K562 (cell line): ENCODE measurements at regions not wholly inside any gene's neighbourhood (a gene's known extent, or its start where the extent isn't known, plus 50 kb on each side); places are given as distances from the start of the nearest gene placed in this dataset.

Source experiments
- ATAC-seq: fragments of 200-7000 bp; cut with Tn5 transposase; 3 replicates; pipeline ENCODE4 v1.9.1; 2020; ENCODE audit warnings: moderate library complexity
- BruUV-seq: library from RNA; stranded (reverse); fragments of 400-500 nt; replicated peaks from 2 replicates; lab custom pipeline; 2021; lab: Mats Ljungman, UMichigan
- CTCF ChIA-PET: fragments of 300-600 bp; formaldehyde crosslinking; extraction: SDS; loops from one replicate; lab custom pipeline; 2021; ENCODE audit warnings: low intra/inter-chr PET ratio; lab: Yijun Ruan, JAX
- POLR2A ChIA-PET: fragments of 300-600, 350-650 bp; sonication (Branson Sonifier 250); formaldehyde crosslinking; extraction: SDS; loops from one replicate; lab custom pipeline; 2021; ENCODE audit warnings: antibody characterized with exemption, inconsistent platforms; lab: Yijun Ruan, JAX
- DNase-seq, 4 experiments: peaks; one replicate each; pipeline versions ENCODE4 v3.0.0 to v3.0.0-alpha.2; 2011 to 2018; ENCODE audit warnings: low spot score in 3 of 4, mixed read lengths in 3 of 4; ENCODE audit errors: extremely low read depth in 1 of 4
- FAIRE-seq: peaks from 2 replicates; lab custom pipeline; 2011; peaks lifted over from hg19 to GRCh38; lab: Jason Lieb, UNC
- H2AFZ ChIP-seq: 2 replicates; pipeline ENCODE4 v1.6.0; 2011; ENCODE audit warnings: low read depth, low read length, control low read depth, inconsistent platforms
- H3K27ac ChIP-seq: fragments of 200-600 bp; 3 replicates; pipeline ENCODE4 v1.8.0; 2011; ENCODE audit warnings: low read depth, mild to moderate bottlenecking, control low read depth, inconsistent platforms, low read length, moderate library complexity, mixed read lengths; ENCODE audit errors: extremely low read depth
- H3K27me3 ChIP-seq, 2 experiments: fragments of 300-600 bp in 1 of 2; 2 replicates in 1 of 2; 3 replicates in 1 of 2; pipeline versions ENCODE4 v1.6.0 to v1.8.0; 2011; ENCODE audit warnings: inconsistent platforms in 2 of 2, low read length in 2 of 2, mild to moderate bottlenecking in 1 of 2, mixed read lengths in 1 of 2, moderate library complexity in 1 of 2; ENCODE audit not compliant: control insufficient read depth in 2 of 2, insufficient read depth in 2 of 2
- H3K36me3 ChIP-seq: fragments of 300-600 bp; 3 replicates; pipeline ENCODE4 v1.8.0; 2011; ENCODE audit warnings: mild to moderate bottlenecking, low read length, inconsistent platforms; ENCODE audit not compliant: control insufficient read depth, insufficient read depth
- H3K4me1 ChIP-seq, 2 experiments: fragments of 200-600 bp in 1 of 2; replicated peaks in 1 of 2; 2 replicates in 1 of 2; 3 replicates in 1 of 2; pipeline versions ENCODE4 v1.5.1 to v1.8.0; 2011; ENCODE audit warnings: inconsistent platforms in 2 of 2, low read length in 2 of 2, mild to moderate bottlenecking in 1 of 2, mixed read lengths in 1 of 2, moderate library complexity in 1 of 2; ENCODE audit not compliant: control insufficient read depth in 2 of 2, insufficient read depth in 2 of 2
- H3K4me2 ChIP-seq: 2 replicates; pipeline ENCODE4 v1.6.1; 2011; ENCODE audit warnings: low read length, control low read depth, inconsistent platforms, mixed read lengths; ENCODE audit not compliant: insufficient read depth
- H3K4me3 ChIP-seq: fragments of 200-600 bp; sonication (generic), shearing (Covaris generic); 2 replicates; pipeline ENCODE4 v1.5.1; 2016; ENCODE audit warnings: control low read depth, inconsistent platforms
- H3K79me2 ChIP-seq: fragments of 200-600 bp; 3 replicates; pipeline ENCODE4 v1.8.0; 2011; ENCODE audit warnings: low read length, inconsistent platforms; ENCODE audit not compliant: control insufficient read depth, insufficient read depth
- H3K9ac ChIP-seq, 2 experiments: 2 replicates each; pipeline versions ENCODE4 v1.6.0 to v1.6.1; 2011; ENCODE audit warnings: low read depth in 2 of 2, low read length in 2 of 2, control low read depth in 1 of 2, inconsistent platforms in 1 of 2, mild to moderate bottlenecking in 1 of 2, mixed read lengths in 1 of 2; ENCODE audit not compliant: insufficient read depth in 1 of 2
- H3K9me1 ChIP-seq: one replicate; pipeline ENCODE4 v1.6.0; 2011; ENCODE audit warnings: inconsistent platforms, mild to moderate bottlenecking, low read length, moderate library complexity; ENCODE audit not compliant: control insufficient read depth, insufficient read depth
- H3K9me3 ChIP-seq: replicated peaks from 2 replicates; pipeline ENCODE4 v1.5.1; 2011; ENCODE audit warnings: low read depth, low read length, inconsistent platforms; ENCODE audit not compliant: control insufficient read depth, insufficient read depth
- H4K20me1 ChIP-seq: replicated peaks from 2 replicates; pipeline ENCODE4 v1.6.1; 2011; ENCODE audit warnings: low read length, inconsistent platforms, mixed read lengths; ENCODE audit not compliant: control insufficient read depth, insufficient read depth
- ARID3B ChIP-seq: fragments of 250-450 bp; sonication (Bioruptor Pico); IDR thresholded peaks from 2 replicates; pipeline ENCODE4 v1.4.0; 2020; ENCODE audit warnings: borderline replicate concordance
- CCNT2 ChIP-seq: IDR thresholded peaks from 2 replicates; pipeline ENCODE4 v1.6.1; 2011; ENCODE audit warnings: borderline replicate concordance, low read depth, mild to moderate bottlenecking, moderate library complexity, mixed read lengths, low read length; ENCODE audit not compliant: insufficient read length; ENCODE audit errors: extremely low read depth
- E2F5 ChIP-seq: sonication (generic); formaldehyde crosslinking; IDR thresholded peaks from 2 replicates; pipeline ENCODE4 v1.8.0; 2022; ENCODE audit warnings: mild to moderate bottlenecking, missing genetic modification reagents
- ETS1 ChIP-seq: conservative IDR thresholded peaks from 2 replicates; pipeline ENCODE4 v1.6.1; 2011; ENCODE audit warnings: low read depth, mild to moderate bottlenecking, low read length; ENCODE audit not compliant: control insufficient read depth
- GATA2 ChIP-seq: sonication (generic); formaldehyde crosslinking; IDR thresholded peaks from 2 replicates; pipeline ENCODE4 v1.4.0; 2020; ENCODE audit warnings: mild to moderate bottlenecking, missing genetic modification reagents
- HMG20B ChIP-seq: fragments of 250-450 bp; sonication (Bioruptor Pico); IDR thresholded peaks from 2 replicates; pipeline ENCODE4 v1.5.0; 2021; ENCODE audit warnings: mild to moderate bottlenecking
- MIER1 ChIP-seq: fragments of 450-650 bp; IDR thresholded peaks from 2 replicates; pipeline ENCODE4 v1.6.1; 2016; ENCODE audit warnings: antibody characterized with exemption, mild to moderate bottlenecking, low read depth
- POLR3A ChIP-seq: IDR thresholded peaks from 2 replicates; pipeline ENCODE4 v1.6.1; 2011; ENCODE audit warnings: borderline replicate concordance, mild to moderate bottlenecking, moderate library complexity; ENCODE audit not compliant: insufficient read length, insufficient read depth; ENCODE audit errors: extremely low read depth
- POLR3G ChIP-seq: IDR thresholded peaks from 2 replicates; pipeline ENCODE4 v1.6.1; 2011; ENCODE audit not compliant: insufficient read length, insufficient replicate concordance; ENCODE audit errors: extremely low read depth
- RFX1 ChIP-seq: fragments of 450-650 bp; IDR thresholded peaks from 2 replicates; pipeline ENCODE4 v1.6.1; 2016; ENCODE audit warnings: mild to moderate bottlenecking, moderate library complexity
- SMAD4 ChIP-seq: fragments of 250-450 bp; sonication (Bioruptor Pico); conservative IDR thresholded peaks from 2 replicates; pipeline ENCODE4 v1.8.0; 2021; ENCODE audit warnings: inconsistent platforms, mild to moderate bottlenecking, moderate library complexity
- SREBF1 ChIP-seq: fragments of 150-350 bp; IDR thresholded peaks from 2 replicates; pipeline ENCODE4 v1.6.1; 2014; ENCODE audit warnings: antibody characterized with exemption, low read depth, low read length, borderline replicate concordance
- ZC3H4 ChIP-seq: sonication (generic); formaldehyde crosslinking; IDR thresholded peaks from 2 replicates; pipeline ENCODE4 v1.9.0; 2021; ENCODE audit warnings: missing genetic modification reagents, borderline replicate concordance
- ZFX ChIP-seq: sonication (generic); formaldehyde crosslinking; IDR thresholded peaks from 2 replicates; pipeline ENCODE4 v1.8.0; 2022; ENCODE audit warnings: mild to moderate bottlenecking, missing genetic modification reagents, moderate library complexity
- ZNF165 ChIP-seq: fragments of 250-450 bp; sonication (Bioruptor Pico); IDR thresholded peaks from 2 replicates; pipeline ENCODE4 v1.4.0; 2020; ENCODE audit warnings: borderline replicate concordance
- ZNF280B ChIP-seq: fragments of 250-450 bp; sonication (Bioruptor Pico); IDR thresholded peaks from 2 replicates; pipeline ENCODE4 v1.5.1; 2021; ENCODE audit warnings: mild to moderate bottlenecking
- WGBS: fragments of 100-300 bp; shearing (Covaris generic); methylation state at CpG from one replicate; pipeline ENCODE4 v1.1.6; 2016; ENCODE audit warnings: low coverage, mixed read lengths; ENCODE audit not compliant: insufficient coverage; ENCODE audit errors: missing lambda C conversion rate; 5-methylcytosine and 5-hydroxymethylcytosine counted together
- in situ Hi-C: fragments of 300-500 bp; cut with MboI; formaldehyde crosslinking; loops from 4 replicates; pipeline ENCODE4 v1.15.0; 2018; ENCODE audit warnings: inconsistent platforms, mixed read lengths
- intact Hi-C: fragments of 100-400 bp; cut with micrococcal nuclease; formaldehyde crosslinking; loops from 2 replicates; pipeline ENCODE4 v1.14.2; 2022

GRCh38 chr12:92295523-92295922 lies 149.9 kb upstream of the BTG1 start:
- DNase-seq (no peak), FAIRE-seq (no peak), ATAC-seq (no peak)
- H4K20me1 ChIP-seq, result no peaks in the 10 kb centered on the region
- POLR2A ChIA-PET, result interaction anchor here (0.7 kb wide), 1 partner anchor 288 kb away, joined by 3 read pairs; no protein-coding TSS in a partner anchor
- H3K79me2 ChIP-seq, result no peaks in the 10 kb centered on the region
- H2AFZ ChIP-seq, result no peak overlapping the region
- no peak overlapping the region for H3K4me2 ChIP-seq
- H3K4me3 ChIP-seq, result no peak overlapping the region
- WGBS, result 18% methylated on average over 3 of the region's 3 CpGs
- intact Hi-C loops (no loop called here), in situ Hi-C loops (no loop called here)
- CTCF ChIA-PET, result no interaction called here
- no peaks in the 10 kb centered on the region for H3K36me3 ChIP-seq
- no peaks in the 10 kb centered on the region for H3K27me3 ChIP-seq
- H3K9me1 ChIP-seq, result no peaks in the 10 kb centered on the region
- no TSS peak for BruUV-seq
- no peaks in the 10 kb centered on the region; a peak in 1 of 5 replicates for H3K4me1 ChIP-seq
- no peak overlapping the region for H3K9ac ChIP-seq
- no peak overlapping the region for H3K27ac ChIP-seq
- H3K9me3 ChIP-seq, result no peaks in the 10 kb centered on the region
- TF ChIP-seq ZC3H4 (CRISPR knock-in tag) (no peak), POLR3G (no peak), ZFX (CRISPR knock-in tag) (no peak), E2F5 (CRISPR knock-in tag) (no peak), SMAD4 (CRISPR knock-in tag) (no peak), RFX1 (no peak), POLR3A (no peak), ARID3B (CRISPR knock-in tag) (no peak), CCNT2 (no peak), SREBF1 (no peak), MIER1 (no peak), ETS1 (no peak), ZNF165 (CRISPR knock-in tag) (no peak), HMG20B (CRISPR knock-in tag) (no peak), ZNF280B (CRISPR knock-in tag) (no peak), GATA2 (CRISPR knock-in tag) (no peak)
